ENCODE measurements at regions not wholly inside any gene's neighbourhood (a gene's known extent, or its start where the extent isn't known, plus 50 kb on each side); places are given as distances from the start of the nearest gene placed in this dataset.

- TF ChIP-seq POLR2AphosphoS5 (IDR thresholded peaks at IDR 0.05) (no peak), POLR2A (IDR thresholded peaks at IDR 0.05) (no peak)
- TF ChIP-seq, protein P1, sequence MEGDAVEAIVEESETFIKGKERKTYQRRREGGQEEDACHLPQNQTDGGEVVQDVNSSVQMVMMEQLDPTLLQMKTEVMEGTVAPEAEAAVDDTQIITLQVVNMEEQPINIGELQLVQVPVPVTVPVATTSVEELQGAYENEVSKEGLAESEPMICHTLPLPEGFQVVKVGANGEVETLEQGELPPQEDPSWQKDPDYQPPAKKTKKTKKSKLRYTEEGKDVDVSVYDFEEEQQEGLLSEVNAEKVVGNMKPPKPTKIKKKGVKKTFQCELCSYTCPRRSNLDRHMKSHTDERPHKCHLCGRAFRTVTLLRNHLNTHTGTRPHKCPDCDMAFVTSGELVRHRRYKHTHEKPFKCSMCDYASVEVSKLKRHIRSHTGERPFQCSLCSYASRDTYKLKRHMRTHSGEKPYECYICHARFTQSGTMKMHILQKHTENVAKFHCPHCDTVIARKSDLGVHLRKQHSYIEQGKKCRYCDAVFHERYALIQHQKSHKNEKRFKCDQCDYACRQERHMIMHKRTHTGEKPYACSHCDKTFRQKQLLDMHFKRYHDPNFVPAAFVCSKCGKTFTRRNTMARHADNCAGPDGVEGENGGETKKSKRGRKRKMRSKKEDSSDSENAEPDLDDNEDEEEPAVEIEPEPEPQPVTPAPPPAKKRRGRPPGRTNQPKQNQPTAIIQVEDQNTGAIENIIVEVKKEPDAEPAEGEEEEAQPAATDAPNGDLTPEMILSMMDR (IDR thresholded peaks at IDR 0.05): no peak
Observed at GRCh38 chr16:48838349-48838748, 228.4 kb upstream of the N4BP1 start.

All from suprapubic skin (tissue), 4 donors.